ENCODE measurements at regions not wholly inside any gene's neighbourhood (a gene's known extent, or its start where the extent isn't known, plus 50 kb on each side); places are given as distances from the start of the nearest gene placed in this dataset.

DNA sequence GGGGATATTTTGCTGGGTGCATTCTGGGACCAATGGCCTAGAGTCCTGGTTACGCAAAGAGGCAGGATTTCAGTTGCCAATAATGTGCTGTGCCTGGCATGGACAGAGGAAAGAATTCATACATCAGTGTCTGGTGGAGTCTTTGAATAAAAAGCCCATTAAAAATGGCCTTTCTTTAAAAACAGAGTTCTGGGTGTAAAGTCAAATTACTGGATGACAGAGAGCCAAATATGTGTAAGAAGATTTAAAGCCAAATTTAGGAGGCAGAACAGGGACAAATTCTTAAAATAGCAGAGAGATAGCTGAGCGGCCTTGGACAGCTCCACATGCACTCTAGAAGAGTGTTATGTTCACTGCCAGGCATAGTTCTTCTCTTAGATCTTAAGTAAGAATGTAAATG, 60.8 kb upstream of the MEOX2 start:
- TF ChIP-seq, protein P1, sequence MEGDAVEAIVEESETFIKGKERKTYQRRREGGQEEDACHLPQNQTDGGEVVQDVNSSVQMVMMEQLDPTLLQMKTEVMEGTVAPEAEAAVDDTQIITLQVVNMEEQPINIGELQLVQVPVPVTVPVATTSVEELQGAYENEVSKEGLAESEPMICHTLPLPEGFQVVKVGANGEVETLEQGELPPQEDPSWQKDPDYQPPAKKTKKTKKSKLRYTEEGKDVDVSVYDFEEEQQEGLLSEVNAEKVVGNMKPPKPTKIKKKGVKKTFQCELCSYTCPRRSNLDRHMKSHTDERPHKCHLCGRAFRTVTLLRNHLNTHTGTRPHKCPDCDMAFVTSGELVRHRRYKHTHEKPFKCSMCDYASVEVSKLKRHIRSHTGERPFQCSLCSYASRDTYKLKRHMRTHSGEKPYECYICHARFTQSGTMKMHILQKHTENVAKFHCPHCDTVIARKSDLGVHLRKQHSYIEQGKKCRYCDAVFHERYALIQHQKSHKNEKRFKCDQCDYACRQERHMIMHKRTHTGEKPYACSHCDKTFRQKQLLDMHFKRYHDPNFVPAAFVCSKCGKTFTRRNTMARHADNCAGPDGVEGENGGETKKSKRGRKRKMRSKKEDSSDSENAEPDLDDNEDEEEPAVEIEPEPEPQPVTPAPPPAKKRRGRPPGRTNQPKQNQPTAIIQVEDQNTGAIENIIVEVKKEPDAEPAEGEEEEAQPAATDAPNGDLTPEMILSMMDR (IDR thresholded peaks at IDR 0.05): no peak
- no peak for TF ChIP-seq POLR2A (IDR thresholded peaks at IDR 0.05)

Data from thyroid gland (tissue), 4 donors.